GM12875 (cell line): ENCODE measurements at regions not wholly inside any gene's neighbourhood (a gene's known extent, or its start where the extent isn't known, plus 50 kb on each side); places are given as distances from the start of the nearest gene placed in this dataset.

Experiments used
- H3K4me3 ChIP-seq: one replicate; pipeline ENCODE4 v1.5.1; 2011; ENCODE audit warnings: low read depth, low read length, control low read depth
- TF ChIP-seq, protein P1 (sequence below): IDR thresholded peaks from 2 replicates; pipeline ENCODE4 v1.5.1; 2011; ENCODE audit warnings: low read depth, mild to moderate bottlenecking, control low read depth, inconsistent platforms, low read length, moderate library complexity, borderline replicate concordance; ENCODE audit not compliant: insufficient read depth

DNA sequence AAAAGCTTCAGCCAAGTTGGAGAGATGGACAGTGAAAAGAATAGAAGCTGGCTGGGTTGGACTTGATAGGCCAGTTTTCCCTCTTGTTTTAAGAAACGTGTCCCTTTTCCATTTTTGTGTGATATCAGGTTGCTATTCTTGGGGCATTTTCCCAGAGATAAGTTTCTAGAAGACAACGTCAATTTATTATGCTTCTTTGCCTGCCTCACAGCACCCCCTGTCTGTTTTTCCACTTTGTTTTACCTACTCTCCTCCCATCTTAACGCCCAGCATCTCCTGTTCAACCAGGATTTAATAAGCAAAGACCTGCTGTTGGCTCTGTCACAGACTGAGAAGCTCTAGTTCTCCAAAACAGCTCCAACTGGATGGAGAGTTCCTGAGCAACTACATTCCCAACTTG is 317.8 kb upstream of the ZNF521 start:
- TF ChIP-seq, protein P1, sequence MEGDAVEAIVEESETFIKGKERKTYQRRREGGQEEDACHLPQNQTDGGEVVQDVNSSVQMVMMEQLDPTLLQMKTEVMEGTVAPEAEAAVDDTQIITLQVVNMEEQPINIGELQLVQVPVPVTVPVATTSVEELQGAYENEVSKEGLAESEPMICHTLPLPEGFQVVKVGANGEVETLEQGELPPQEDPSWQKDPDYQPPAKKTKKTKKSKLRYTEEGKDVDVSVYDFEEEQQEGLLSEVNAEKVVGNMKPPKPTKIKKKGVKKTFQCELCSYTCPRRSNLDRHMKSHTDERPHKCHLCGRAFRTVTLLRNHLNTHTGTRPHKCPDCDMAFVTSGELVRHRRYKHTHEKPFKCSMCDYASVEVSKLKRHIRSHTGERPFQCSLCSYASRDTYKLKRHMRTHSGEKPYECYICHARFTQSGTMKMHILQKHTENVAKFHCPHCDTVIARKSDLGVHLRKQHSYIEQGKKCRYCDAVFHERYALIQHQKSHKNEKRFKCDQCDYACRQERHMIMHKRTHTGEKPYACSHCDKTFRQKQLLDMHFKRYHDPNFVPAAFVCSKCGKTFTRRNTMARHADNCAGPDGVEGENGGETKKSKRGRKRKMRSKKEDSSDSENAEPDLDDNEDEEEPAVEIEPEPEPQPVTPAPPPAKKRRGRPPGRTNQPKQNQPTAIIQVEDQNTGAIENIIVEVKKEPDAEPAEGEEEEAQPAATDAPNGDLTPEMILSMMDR: no peak
- H3K4me3 ChIP-seq: no peak overlapping the region

DNA sequence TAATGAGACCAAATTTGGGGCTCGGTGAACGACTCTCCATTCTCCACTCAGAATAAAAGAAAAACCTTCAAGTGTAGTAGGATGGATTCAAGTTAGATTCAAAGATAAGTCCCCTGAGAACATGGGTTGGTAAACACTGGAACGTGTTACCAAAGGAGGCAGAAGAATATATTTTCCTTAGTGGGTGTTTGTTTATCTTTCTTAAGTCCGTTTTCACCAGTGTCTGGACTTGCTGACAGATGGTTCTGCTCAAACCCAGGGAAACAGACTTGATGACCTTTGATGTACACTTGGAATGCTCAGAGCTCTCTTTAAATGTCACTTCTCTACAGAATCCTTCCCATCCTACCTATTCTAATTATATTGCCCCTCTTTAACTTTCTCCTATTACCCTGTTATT is 310.3 kb upstream of the ZNF521 start:
- TF ChIP-seq, protein P1: no peak
- no peak overlapping the region for H3K4me3 ChIP-seq

DNA sequence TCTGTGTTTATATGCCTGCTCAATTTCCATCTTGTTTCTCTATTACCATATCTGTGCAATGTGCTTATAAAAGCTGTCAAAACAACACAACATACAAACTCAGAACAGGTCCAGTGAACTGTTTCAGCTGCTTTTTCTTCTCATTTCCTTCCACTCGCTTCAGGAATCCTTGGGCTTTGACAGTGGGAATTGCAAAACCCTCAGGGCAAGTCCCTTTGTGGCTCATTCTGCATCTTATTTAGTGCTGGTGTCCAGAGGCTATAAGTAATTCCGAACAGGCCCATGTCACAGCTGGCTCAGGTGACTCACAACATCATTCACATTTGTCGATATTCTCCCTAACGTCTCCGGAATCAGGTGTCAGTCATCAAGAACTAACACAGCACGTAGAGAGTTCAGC is 309.9 kb upstream of the ZNF521 start:
- TF ChIP-seq, protein P1: no peak

DNA sequence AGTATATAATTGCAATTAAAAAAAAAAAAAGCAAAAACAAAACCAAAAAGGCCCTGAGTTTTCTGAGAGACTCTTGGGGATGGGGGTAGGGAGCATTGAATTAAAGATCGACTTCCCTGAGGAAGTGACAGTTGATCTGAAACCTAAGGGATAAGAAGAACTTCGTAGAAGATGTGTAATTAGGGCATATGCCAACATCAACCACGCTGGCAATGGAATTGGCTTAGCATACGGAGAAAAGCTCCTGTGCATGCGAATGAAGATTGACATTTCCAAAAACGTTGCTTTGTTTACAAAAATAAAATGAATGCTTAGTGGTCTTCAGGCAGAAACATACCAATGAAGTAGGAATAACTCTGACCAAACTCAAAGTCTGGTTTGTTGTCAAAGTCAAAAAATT is 307.6 kb upstream of the ZNF521 start:
- H3K4me3 ChIP-seq: no peak overlapping the region
- TF ChIP-seq, protein P1: no peak

More for the DNA sequence above, 309.9 kb upstream of the ZNF521 start:
- H3K4me3 ChIP-seq: no peak overlapping the region

DNA sequence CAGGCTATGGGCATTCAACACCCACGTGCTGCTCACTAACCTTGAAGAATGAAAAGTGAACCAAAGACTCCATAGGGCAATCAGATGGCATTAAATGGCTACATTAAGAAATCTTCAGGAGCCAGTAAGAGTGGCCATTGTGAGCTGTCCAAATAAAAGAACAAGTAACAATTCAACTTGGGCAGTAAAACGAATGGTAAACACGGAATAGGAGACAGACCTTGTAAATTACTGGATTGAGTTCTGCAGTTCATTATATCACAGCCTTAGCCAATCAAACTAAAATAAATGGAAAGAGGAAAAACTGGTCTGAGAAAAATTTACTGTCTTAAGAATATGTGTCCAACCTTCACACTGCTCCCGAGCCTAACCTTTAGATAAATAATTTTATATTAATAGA is 306.5 kb upstream of the ZNF521 start:
- TF ChIP-seq, protein P1: no peak

DNA sequence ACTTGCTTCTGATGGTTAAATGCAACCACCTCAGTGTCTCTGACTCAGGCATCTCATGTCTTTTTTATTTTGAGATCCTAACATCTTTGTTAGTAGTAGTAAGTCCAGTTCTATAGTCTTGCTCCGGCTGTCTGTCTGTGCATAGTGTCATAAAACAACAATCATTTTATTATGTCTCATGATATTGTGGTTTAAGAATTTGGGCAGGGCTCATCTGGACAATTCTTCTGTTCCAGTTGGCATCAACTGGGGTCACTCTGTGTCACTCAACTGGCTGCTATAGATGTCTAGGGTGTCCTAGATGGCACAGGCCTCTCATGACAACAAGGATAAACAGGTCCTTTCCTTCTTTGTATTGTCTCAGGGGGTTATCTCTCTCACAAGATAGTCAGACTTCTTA is 299.6 kb upstream of the ZNF521 start:
- no peak overlapping the region for H3K4me3 ChIP-seq
- TF ChIP-seq, protein P1: no peak

More for the DNA sequence above, 306.5 kb upstream of the ZNF521 start:
- no peak overlapping the region for H3K4me3 ChIP-seq

DNA sequence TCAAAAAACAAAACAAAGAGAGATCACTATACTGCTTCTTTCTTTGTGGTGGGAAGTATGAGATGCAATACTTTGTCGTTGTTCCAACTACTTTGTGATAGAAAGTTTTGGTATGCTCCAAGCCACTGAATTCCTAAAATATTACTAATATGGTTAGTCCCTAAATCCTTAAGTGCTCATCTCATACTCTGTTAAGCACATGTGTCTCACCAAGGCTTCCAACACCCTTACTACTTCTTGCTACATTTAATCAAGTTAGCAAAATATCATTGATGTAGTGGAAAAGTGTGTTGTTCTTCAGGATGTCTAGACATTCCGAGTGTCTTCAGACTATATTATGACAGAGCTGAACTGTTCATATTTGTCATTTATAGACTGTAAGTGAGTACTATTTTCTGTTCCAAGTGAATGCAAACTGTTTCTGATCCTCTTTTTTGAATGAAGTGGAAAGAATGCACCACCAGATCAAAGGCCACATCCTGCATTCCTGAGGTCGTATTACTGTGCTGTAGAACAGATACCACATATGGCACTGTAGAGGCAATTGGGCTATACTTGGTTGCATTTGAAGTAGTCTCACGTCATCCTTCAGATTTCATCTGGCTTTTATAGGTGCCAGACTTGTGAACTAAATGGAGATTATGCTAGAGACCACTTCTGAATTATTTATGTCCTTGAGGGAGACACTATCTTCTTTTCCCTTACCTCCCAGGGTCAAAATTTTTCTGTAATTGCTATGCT is 298.4 kb upstream of the ZNF521 start:
- TF ChIP-seq, protein P1: no peak
- no peak overlapping the region for H3K4me3 ChIP-seq
